Nephron progenitor cell (in vitro differentiated cells): ENCODE measurements at regions not wholly inside any gene's neighbourhood (a gene's known extent, or its start where the extent isn't known, plus 50 kb on each side); places are given as distances from the start of the nearest gene placed in this dataset.

Experiments used
- DNase-seq: peaks from one replicate; pipeline ENCODE4 v3.0.0; 2021
- H3K27ac Mint-ChIP-seq: 2 replicates; pipeline ENCODE4 v1.8.0; 2021; ENCODE audit warnings: mild to moderate bottlenecking, moderate library complexity, mixed read lengths
- H3K27me3 Mint-ChIP-seq: 2 replicates; pipeline ENCODE4 v1.8.0; 2021; ENCODE audit warnings: mild to moderate bottlenecking, low read depth, mixed read lengths; ENCODE audit not compliant: poor library complexity
- H3K36me3 Mint-ChIP-seq: 2 replicates; pipeline ENCODE4 v1.8.0; 2021; ENCODE audit warnings: low read depth, mixed read lengths
- H3K4me1 Mint-ChIP-seq: 2 replicates; pipeline ENCODE4 v1.8.0; 2021; ENCODE audit warnings: mixed read lengths
- H3K4me3 Mint-ChIP-seq: 2 replicates; pipeline ENCODE4 v1.8.0; 2021; ENCODE audit warnings: mild to moderate bottlenecking, moderate library complexity, mixed read lengths
- H3K9me3 Mint-ChIP-seq: 2 replicates; pipeline ENCODE4 v1.8.0; 2021; ENCODE audit warnings: mild to moderate bottlenecking, moderate library complexity, mixed read lengths
- CTCF ChIP-seq: fragments of 200-600 bp; sonication (generic); IDR thresholded peaks from 2 replicates; pipeline ENCODE4 v1.5.0; 2021; ENCODE audit warnings: antibody characterized with exemption

GRCh38 chr5:125481506-125482465, 735.3 kb upstream of the ZNF608 start:
- Mint-ChIP-seq H3K27me3 (no peaks in the 10 kb centered on the region), H3K4me1 (peaks cover 60% of the 10 kb centered on the region), H3K4me3 (no peak overlapping the region), H3K36me3 (no peaks in the 10 kb centered on the region), H3K27ac (peak overlapping the region; percentile 15), H3K9me3 (no peaks in the 10 kb centered on the region)
- no peak for DNase-seq
- TF ChIP-seq CTCF = no peak

- H3K4me1 Mint-ChIP-seq = peaks cover 71% of the 10 kb centered on the region
- H3K27me3 Mint-ChIP-seq = no peaks in the 10 kb centered on the region
- peak overlapping the region; percentile 97 for H3K27ac Mint-ChIP-seq
- TF ChIP-seq CTCF = no peak
- peaks cover 7% of the 10 kb centered on the region for H3K9me3 Mint-ChIP-seq
- H3K36me3 Mint-ChIP-seq = no peaks in the 10 kb centered on the region
- DNase-seq = no peak
- H3K4me3 Mint-ChIP-seq = peak overlapping the region; percentile 54
Measured at GRCh38 chr5:125483609-125484008, 737.2 kb upstream of the ZNF608 start.

GRCh38 chr5:125484272-125484741, 737.9 kb upstream of the ZNF608 start:
- no peak for TF ChIP-seq CTCF
- H3K27ac Mint-ChIP-seq = peak overlapping the region; percentile 97
- DNase-seq = peak; percentile 22
- H3K36me3 Mint-ChIP-seq = no peaks in the 10 kb centered on the region
- H3K27me3 Mint-ChIP-seq = no peaks in the 10 kb centered on the region
- H3K4me3 Mint-ChIP-seq = peak overlapping the region; percentile 54
- peaks cover 77% of the 10 kb centered on the region for H3K4me1 Mint-ChIP-seq
- peaks cover 9% of the 10 kb centered on the region for H3K9me3 Mint-ChIP-seq

GRCh38 chr5:125484742-125485641, 738.6 kb upstream of the ZNF608 start:
- Mint-ChIP-seq H3K36me3 (no peaks in the 10 kb centered on the region), H3K4me3 (peak overlapping the region; percentile 57), H3K9me3 (peaks cover 9% of the 10 kb centered on the region), H3K27ac (peak overlapping the region; percentile 97), H3K27me3 (no peaks in the 10 kb centered on the region), H3K4me1 (peaks cover 84% of the 10 kb centered on the region)
- TF ChIP-seq CTCF = no peak
- peak; percentile 28 for DNase-seq

GRCh38 chr5:125485771-125486170, 739.3 kb upstream of the ZNF608 start:
- Mint-ChIP-seq H3K4me3 (peak overlapping the region; percentile 57), H3K27ac (peak overlapping the region; percentile 97), H3K27me3 (no peaks in the 10 kb centered on the region), H3K9me3 (peaks cover 9% of the 10 kb centered on the region), H3K36me3 (no peaks in the 10 kb centered on the region), H3K4me1 (peaks cover 88% of the 10 kb centered on the region)
- DNase-seq = no peak
- no peak for TF ChIP-seq CTCF
